ENCODE measurements at regions not wholly inside any gene's neighbourhood (a gene's known extent, or its start where the extent isn't known, plus 50 kb on each side); places are given as distances from the start of the nearest gene placed in this dataset.
"Not testable (repeated sequence)": the region's sequence is repeated elsewhere in the genome, so short reads cannot be mapped to it uniquely, and the experiment has no call there.

GRCh38 chr14:34302654-34303053 lies 159.4 kb downstream of the SPTSSA start:
- Mint-ChIP-seq H3K4me1 (no peaks in the 10 kb centered on the region), H3K4me3 (no peak overlapping the region), H3K9me3 (peaks cover 0 to 1% (median 0%) of the 10 kb centered on the region in 6 donors), H3K36me3 (no peaks in the 10 kb centered on the region), H3K27ac (no peak overlapping the region), H3K27me3 (ENCODE audit: low read depth in 3 of 3) (peaks cover 0 to 2% (median 2%) of the 10 kb centered on the region in 3 donors)
- DNase-seq = no peak

- Mint-ChIP-seq H3K9me3 (peaks cover 0 to 1% (median 0%) of the 10 kb centered on the region in 6 donors), H3K36me3 (no peaks in the 10 kb centered on the region), H3K4me1 (no peaks in the 10 kb centered on the region), H3K4me3 (no peak overlapping the region), H3K27ac (no peak overlapping the region), H3K27me3 (ENCODE audit: low read depth in 3 of 3) (peaks cover 0 to 2% (median 2%) of the 10 kb centered on the region in 3 donors)
- no peak for DNase-seq
Observed at GRCh38 chr14:34300882-34301734, 160.9 kb downstream of the SPTSSA start.

- DNase-seq = no peak
- H3K4me1 Mint-ChIP-seq = no peaks in the 10 kb centered on the region
- no peaks in the 10 kb centered on the region for H3K36me3 Mint-ChIP-seq
- H3K27me3 Mint-ChIP-seq (ENCODE audit: low read depth in 3 of 3) = peaks cover 0 to 2% (median 2%) of the 10 kb centered on the region in 3 donors
- peaks cover 0 to 1% (median 0%) of the 10 kb centered on the region in 6 donors for H3K9me3 Mint-ChIP-seq
- H3K27ac Mint-ChIP-seq = no peak overlapping the region
- H3K4me3 Mint-ChIP-seq = no peak overlapping the region
Observed at GRCh38 chr14:34300330-34300729, 161.7 kb downstream of the SPTSSA start.

GRCh38 chr14:34299360-34299759 lies 162.7 kb downstream of the SPTSSA start:
- no peaks in the 10 kb centered on the region for H3K36me3 Mint-ChIP-seq
- peaks cover 0 to 1% (median 0%) of the 10 kb centered on the region in 6 donors for H3K9me3 Mint-ChIP-seq
- no peak for DNase-seq
- H3K4me3 Mint-ChIP-seq = no peak overlapping the region
- no peak overlapping the region for H3K27ac Mint-ChIP-seq
- H3K4me1 Mint-ChIP-seq = no peaks in the 10 kb centered on the region
- H3K27me3 Mint-ChIP-seq (ENCODE audit: low read depth in 3 of 3) = peaks cover 0 to 2% (median 2%) of the 10 kb centered on the region in 3 donors

GRCh38 chr14:34297786-34298520 lies 164.1 kb downstream of the SPTSSA start:
- Mint-ChIP-seq H3K9me3 (peaks cover 0 to 1% (median 0%) of the 10 kb centered on the region in 6 donors), H3K4me3 (no peak overlapping the region), H3K4me1 (no peaks in the 10 kb centered on the region), H3K27me3 (ENCODE audit: low read depth in 3 of 3) (peaks cover 1 to 6% (median 2%) of the 10 kb centered on the region in 3 donors), H3K36me3 (no peaks in the 10 kb centered on the region), H3K27ac (no peak overlapping the region)
- DNase-seq = no peak

GRCh38 chr14:34283590-34283989 lies 178.4 kb downstream of the SPTSSA start:
- Mint-ChIP-seq H3K4me3 (no peak overlapping the region), H3K27ac (no peak overlapping the region), H3K9me3 (peaks cover 0 to 9% (median under 1%) of the 10 kb centered on the region in 6 donors), H3K27me3 (ENCODE audit: low read depth in 3 of 3) (peaks cover 0 to 4% (median 2%) of the 10 kb centered on the region in 3 donors), H3K36me3 (no peaks in the 10 kb centered on the region), H3K4me1 (no peaks in the 10 kb centered on the region)
- DNase-seq = no peak

- H3K9me3 Mint-ChIP-seq = peaks cover 0 to 6% (median 2%) of the 10 kb centered on the region in 6 donors
- no peaks in the 10 kb centered on the region for H3K4me1 Mint-ChIP-seq
- peaks cover 0 to 4% (median 0%) of the 10 kb centered on the region in 3 donors for H3K27me3 Mint-ChIP-seq (ENCODE audit: low read depth in 3 of 3)
- H3K36me3 Mint-ChIP-seq = no peaks in the 10 kb centered on the region
- DNase-seq = no peak
- H3K27ac Mint-ChIP-seq = no peak overlapping the region
- H3K4me3 Mint-ChIP-seq = no peak overlapping the region
Observed at GRCh38 chr14:34277191-34277590, 184.8 kb downstream of the SPTSSA start.

- Mint-ChIP-seq H3K4me1 (no peaks in the 10 kb centered on the region), H3K27ac (no peak overlapping the region), H3K27me3 (ENCODE audit: low read depth in 3 of 3) (peaks cover 0 to 13% (median under 1%) of the 10 kb centered on the region in 3 donors), H3K36me3 (no peaks in the 10 kb centered on the region), H3K4me3 (no peak overlapping the region), H3K9me3 (peaks cover 0 to 6% (median 0%) of the 10 kb centered on the region in 6 donors)
- no peak for DNase-seq
Observed at GRCh38 chr14:34275530-34275929, 186.5 kb downstream of the SPTSSA start.

GRCh38 chr14:34275078-34275477 lies 187.0 kb downstream of the SPTSSA start:
- Mint-ChIP-seq H3K9me3 (peaks cover 0 to 6% (median 0%) of the 10 kb centered on the region in 6 donors), H3K36me3 (no peaks in the 10 kb centered on the region), H3K4me3 (no peak overlapping the region), H3K27ac (no peak overlapping the region), H3K4me1 (no peaks in the 10 kb centered on the region), H3K27me3 (ENCODE audit: low read depth in 3 of 3) (peaks cover 0 to 13% (median 3%) of the 10 kb centered on the region in 3 donors)
- no peak for DNase-seq

- H3K36me3 Mint-ChIP-seq; DNase-seq; H3K9me3 Mint-ChIP-seq; H3K27me3 Mint-ChIP-seq (ENCODE audit: low read depth in 3 of 3); H3K4me3 Mint-ChIP-seq; H3K27ac Mint-ChIP-seq; H3K4me1 Mint-ChIP-seq: not testable (repeated sequence)
Observed at GRCh38 chr14:34273716-34274115, 188.3 kb downstream of the SPTSSA start.

GRCh38 chr14:34270361-34270760 lies 191.7 kb downstream of the SPTSSA start:
- H3K4me1 Mint-ChIP-seq = no peaks in the 10 kb centered on the region
- H3K27ac Mint-ChIP-seq = no peak overlapping the region

GRCh38 chr14:34266344-34266743 lies 195.7 kb downstream of the SPTSSA start:
- Mint-ChIP-seq H3K36me3 (no peaks in the 10 kb centered on the region), H3K4me3 (no peak overlapping the region), H3K27ac (no peak overlapping the region), H3K4me1 (no peaks in the 10 kb centered on the region), H3K9me3 (peaks cover 0 to 2% (median 0%) of the 10 kb centered on the region in 6 donors), H3K27me3 (ENCODE audit: low read depth in 3 of 3) (peaks cover 3% of the 10 kb centered on the region in 3 donors)
- no peak for DNase-seq

More at GRCh38 chr14:34270361-34270760, 191.7 kb downstream of the SPTSSA start:
- no peak for DNase-seq
- Mint-ChIP-seq H3K9me3 (peaks cover 0 to 4% (median 0%) of the 10 kb centered on the region in 6 donors), H3K27me3 (ENCODE audit: low read depth in 3 of 3) (peaks cover 3 to 9% (median 3%) of the 10 kb centered on the region in 3 donors), H3K4me3 (no peak overlapping the region), H3K36me3 (no peaks in the 10 kb centered on the region)

- no peak for DNase-seq
- Mint-ChIP-seq H3K4me1 (no peaks in the 10 kb centered on the region), H3K4me3 (no peak overlapping the region), H3K9me3 (no peaks in the 10 kb centered on the region), H3K27ac (no peak overlapping the region), H3K27me3 (ENCODE audit: low read depth in 3 of 3) (peaks cover 0 to 4% (median 4%) of the 10 kb centered on the region in 3 donors), H3K36me3 (no peaks in the 10 kb centered on the region)
Observed at GRCh38 chr14:34262127-34262910, 199.7 kb downstream of the SPTSSA start.
